ENCODE measurements at regions not wholly inside any gene's neighbourhood (a gene's known extent, or its start where the extent isn't known, plus 50 kb on each side); places are given as distances from the start of the nearest gene placed in this dataset.

- Mint-ChIP-seq H3K27ac (no peak overlapping the region), H3K27me3 (ENCODE audit: low read depth) (no peaks in the 10 kb centered on the region), H3K9me3 (no peaks in the 10 kb centered on the region), H3K36me3 (ENCODE audit: insufficient read depth in 1 of 3, low read depth in 3 of 3) (no peaks in the 10 kb centered on the region), H3K4me1 (peaks cover 2 to 3% of the 10 kb centered on the region in 2 experiments; a peak in 2 of 4 replicates), H3K4me3 (no peak overlapping the region)
- H3K27ac ChIP-seq (ENCODE audit: insufficient read length, low read depth, low read length) = no peak overlapping the region
- no peak overlapping the region for H2AFZ ChIP-seq (ENCODE audit: low read length)
- H2BK120ac ChIP-seq (ENCODE audit: low read depth, low read length, poor library complexity, severe bottlenecking) = no peak overlapping the region
- TF ChIP-seq CTCF (conservative IDR thresholded peaks at IDR 0.05) = no peak
- H3K56ac ChIP-seq (ENCODE audit: insufficient read length, low read depth, low read length) = no peak overlapping the region
- H2BK12ac ChIP-seq (ENCODE audit: insufficient read length, low read depth, low read length) = no peak overlapping the region
- no peaks in the 10 kb centered on the region for H3K9me3 ChIP-seq (ENCODE audit: control insufficient read depth, low read depth, low read length)
- H3K27me3 ChIP-seq (ENCODE audit: insufficient read depth, low read length) = no peaks in the 10 kb centered on the region
- no peak for DNase-seq
- no peak overlapping the region for H3T11ph ChIP-seq (ENCODE audit: low read length)
- no peak overlapping the region for H2BK15ac ChIP-seq (ENCODE audit: low read depth, low read length)
- H3K23me2 ChIP-seq (ENCODE audit: insufficient read length, low read depth, low read length, poor library complexity, severe bottlenecking) = no peaks in the 10 kb centered on the region
- no peak overlapping the region for H2AK5ac ChIP-seq (ENCODE audit: insufficient read length, low read length)
- no peak overlapping the region for H4K91ac ChIP-seq (ENCODE audit: insufficient read length, low read depth, low read length)
- no peak overlapping the region for H3K4ac ChIP-seq (ENCODE audit: low read depth, low read length)
- no peaks in the 10 kb centered on the region for H3K4me1 ChIP-seq (ENCODE audit: insufficient read depth, low read length)
- no peak overlapping the region for H3K4me2 ChIP-seq (ENCODE audit: insufficient read depth, insufficient read length, low read length)
- H3K79me2 ChIP-seq (ENCODE audit: insufficient read depth, low read length) = no peaks in the 10 kb centered on the region
- H4K5ac ChIP-seq (ENCODE audit: insufficient read length, low read depth, low read length) = no peak overlapping the region
- H3K9ac ChIP-seq (ENCODE audit: extremely low read depth, insufficient read length, low read length) = no peak overlapping the region
- no peak overlapping the region for H2BK5ac ChIP-seq (ENCODE audit: insufficient read length, low read length)
- H3K14ac ChIP-seq (ENCODE audit: insufficient read depth, low read length) = no peak overlapping the region
- H3K18ac ChIP-seq (ENCODE audit: insufficient read length, low read depth, low read length) = no peak overlapping the region
- H3K79me1 ChIP-seq (ENCODE audit: insufficient read depth, low read depth, low read length, poor library complexity, severe bottlenecking) = no peaks in the 10 kb centered on the region
- no peak overlapping the region for H3K23ac ChIP-seq (ENCODE audit: insufficient read length, low read depth, low read length)
- H4K8ac ChIP-seq (replicated peaks; ENCODE audit: insufficient read length, low read depth, low read length) = no peak overlapping the region
- no peaks in the 10 kb centered on the region for H4K20me1 ChIP-seq (ENCODE audit: control insufficient read depth, insufficient read depth, insufficient read length)
- H2BK20ac ChIP-seq (ENCODE audit: low read depth, low read length, poor library complexity, severe bottlenecking) = no peak overlapping the region
Observed at GRCh38 chr15:61742591-61742990, 317.7 kb downstream of the VPS13C start.
